Lower leg skin (tissue), 4 donors: ENCODE measurements at regions not wholly inside any gene's neighbourhood (a gene's known extent, or its start where the extent isn't known, plus 50 kb on each side); places are given as distances from the start of the nearest gene placed in this dataset.
A peak's percentile ranks its signal among the peaks of the same experiment; 100 is the strongest.

Experiments used
- DNase-seq, 2 donors: peaks; one replicate each; pipeline ENCODE4 v3.0.0-alpha.2; 2019; ENCODE audit warnings: low spot score in 2 of 2
- H3K4me3 ChIP-seq: fragments of 200-600 bp; sonication (generic); 2 replicates; pipeline ENCODE4 v1.5.1; 2017; ENCODE audit warnings: mild to moderate bottlenecking, low read depth; ENCODE audit not compliant: poor library complexity, severe bottlenecking
- POLR2A ChIP-seq, 2 donors: fragments of 450-650 bp; IDR thresholded peaks; one replicate each; pipeline ENCODE4 v1.6.1; 2016 to 2017; ENCODE audit warnings: antibody characterized with exemption in 2 of 2, mild to moderate bottlenecking in 1 of 2, moderate library complexity in 1 of 2
- WGBS, 2 donors: methylation state at CpG; one replicate each; pipeline ENCODE4 v1.1.5; 2018; 5-methylcytosine and 5-hydroxymethylcytosine counted together
- intact Hi-C: fragments of 100-400 bp; cut with DNase I; formaldehyde crosslinking; loops from one replicate; pipeline ENCODE4 v1.15.0; 2023; ENCODE audit warnings: low total_unique reads
- TF ChIP-seq, protein P1 (sequence below), 3 donors: fragments of 450-650 bp; IDR thresholded peaks; one replicate each; pipeline ENCODE4 v1.5.1; 2016; ENCODE audit warnings: antibody characterized with exemption in 3 of 3, mild to moderate bottlenecking in 3 of 3, moderate library complexity in 2 of 3

- no peak for DNase-seq
- no peak overlapping the region for H3K4me3 ChIP-seq
- 77 to 86% methylated on average over 3 of the region's 3 CpGs for WGBS, 2 donors
- no peak for TF ChIP-seq POLR2A (IDR thresholded peaks at IDR 0.05)
- TF ChIP-seq, protein P1, sequence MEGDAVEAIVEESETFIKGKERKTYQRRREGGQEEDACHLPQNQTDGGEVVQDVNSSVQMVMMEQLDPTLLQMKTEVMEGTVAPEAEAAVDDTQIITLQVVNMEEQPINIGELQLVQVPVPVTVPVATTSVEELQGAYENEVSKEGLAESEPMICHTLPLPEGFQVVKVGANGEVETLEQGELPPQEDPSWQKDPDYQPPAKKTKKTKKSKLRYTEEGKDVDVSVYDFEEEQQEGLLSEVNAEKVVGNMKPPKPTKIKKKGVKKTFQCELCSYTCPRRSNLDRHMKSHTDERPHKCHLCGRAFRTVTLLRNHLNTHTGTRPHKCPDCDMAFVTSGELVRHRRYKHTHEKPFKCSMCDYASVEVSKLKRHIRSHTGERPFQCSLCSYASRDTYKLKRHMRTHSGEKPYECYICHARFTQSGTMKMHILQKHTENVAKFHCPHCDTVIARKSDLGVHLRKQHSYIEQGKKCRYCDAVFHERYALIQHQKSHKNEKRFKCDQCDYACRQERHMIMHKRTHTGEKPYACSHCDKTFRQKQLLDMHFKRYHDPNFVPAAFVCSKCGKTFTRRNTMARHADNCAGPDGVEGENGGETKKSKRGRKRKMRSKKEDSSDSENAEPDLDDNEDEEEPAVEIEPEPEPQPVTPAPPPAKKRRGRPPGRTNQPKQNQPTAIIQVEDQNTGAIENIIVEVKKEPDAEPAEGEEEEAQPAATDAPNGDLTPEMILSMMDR (IDR thresholded peaks at IDR 0.05): no peak
- intact Hi-C loops: no loop called here
These were observed 520.1 kb downstream of the NTRK3 start for GRCh38 chr15:87736401-87736800.

DNA sequence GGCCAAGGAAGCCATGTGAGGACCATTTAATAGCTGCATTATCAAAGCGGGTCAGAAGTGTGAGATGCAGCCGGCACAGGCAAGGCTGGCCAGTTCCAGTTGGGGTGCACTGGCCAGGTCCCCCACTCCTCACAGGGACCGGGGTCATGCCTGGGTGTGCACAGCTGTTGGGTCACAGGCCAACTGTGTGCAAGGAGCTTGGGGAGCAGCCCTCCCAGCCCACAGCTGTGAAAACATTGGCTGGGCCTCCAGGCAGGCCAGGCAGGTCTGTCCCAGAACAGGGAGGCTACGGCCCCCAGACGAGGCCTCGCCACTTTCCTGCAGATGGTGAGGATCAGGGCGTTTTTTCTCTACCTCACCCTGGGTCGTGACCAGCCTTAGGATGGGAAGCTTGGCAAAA is 521.0 kb downstream of the NTRK3 start:
- TF ChIP-seq, protein P1 (IDR thresholded peaks at IDR 0.05): no peak
- no peak for TF ChIP-seq POLR2A (IDR thresholded peaks at IDR 0.05)
- no peak for DNase-seq
- WGBS, 2 donors: 76 to 80% methylated on average over 8 of the region's 8 CpGs
- H3K4me3 ChIP-seq: no peak overlapping the region
- intact Hi-C loops: no loop called here

DNA sequence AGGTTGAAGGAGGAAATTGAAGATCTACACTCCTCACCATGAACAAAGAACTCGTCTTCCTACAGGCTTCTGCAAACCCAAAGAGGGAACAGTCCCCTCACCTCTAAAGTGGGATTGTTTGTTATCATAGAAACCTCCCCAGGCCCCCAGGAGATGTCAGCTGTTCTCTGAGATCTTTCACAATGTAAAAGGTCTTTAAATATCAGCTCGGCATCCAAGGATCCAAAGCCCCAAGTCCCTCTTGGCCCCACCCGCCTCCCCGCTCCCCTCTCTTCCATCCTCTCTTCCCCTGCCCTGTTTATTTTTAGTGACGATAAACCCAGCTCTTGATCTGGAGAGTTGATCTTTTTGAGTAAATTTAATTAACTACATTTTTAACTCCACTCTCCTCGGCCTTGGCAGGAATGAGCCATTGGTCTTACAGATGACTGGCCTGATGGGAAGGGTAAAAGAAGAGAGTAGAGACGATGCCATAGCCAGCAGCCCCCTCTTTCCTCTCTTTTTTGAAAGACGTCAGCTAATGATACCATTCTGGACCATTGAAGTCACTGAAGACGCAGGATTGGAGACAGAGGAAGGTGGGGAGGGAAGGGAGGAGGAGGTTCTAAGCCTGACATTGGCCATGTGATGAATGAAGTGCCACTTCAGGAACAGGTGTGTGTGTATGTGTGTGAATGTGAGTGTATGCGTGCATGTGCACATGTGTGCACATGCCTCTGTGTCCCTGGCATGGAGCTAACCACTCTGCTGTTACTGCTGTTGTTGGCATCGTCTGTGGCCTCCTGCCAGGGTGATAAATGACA is 521.8 kb downstream of the NTRK3 start:
- no peak for TF ChIP-seq POLR2A (IDR thresholded peaks at IDR 0.05)
- TF ChIP-seq, protein P1 (IDR thresholded peaks at IDR 0.05): no peak
- intact Hi-C loops: no loop called here
- no peak overlapping the region for H3K4me3 ChIP-seq
- WGBS, 2 donors: 74 to 79% methylated on average over 11 of the region's 11 CpGs
- DNase-seq: no peak

GRCh38 chr15:87733977-87734376 is 522.6 kb downstream of the NTRK3 start:
- TF ChIP-seq, protein P1 (IDR thresholded peaks at IDR 0.05): no peak
- intact Hi-C loops: no loop called here
- 91 to 95% methylated on average over 5 of the region's 5 CpGs for WGBS, 2 donors
- no peak overlapping the region for H3K4me3 ChIP-seq
- DNase-seq: no peak

GRCh38 chr15:87733541-87733941 is 523.0 kb downstream of the NTRK3 start:
- intact Hi-C loops: no loop called here
- H3K4me3 ChIP-seq: no peak overlapping the region
- 53 to 69% methylated on average over 4 of the region's 4 CpGs for WGBS, 2 donors
- TF ChIP-seq, protein P1 (IDR thresholded peaks at IDR 0.05): no peak
- TF ChIP-seq POLR2A (IDR thresholded peaks at IDR 0.05): no peak
- DNase-seq: no peak

DNA sequence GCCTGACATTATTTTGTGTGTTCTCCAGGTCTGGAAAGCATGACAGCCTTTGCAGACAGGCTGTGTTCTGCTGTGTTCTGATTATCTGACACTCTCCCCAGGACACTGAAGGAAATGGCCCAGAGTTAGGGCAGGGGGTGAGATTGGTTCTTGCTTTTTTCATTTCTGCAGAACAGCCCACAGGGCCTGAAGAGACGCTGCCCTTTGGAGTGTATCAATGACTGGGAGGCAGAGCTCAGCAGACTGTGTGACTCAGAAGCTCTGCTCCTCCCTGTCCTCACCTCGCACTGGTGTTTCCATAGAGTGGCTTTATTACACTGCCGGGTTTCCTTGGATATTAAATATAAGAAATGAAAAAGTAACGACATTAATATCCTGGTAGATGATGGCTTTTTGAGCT is 523.6 kb downstream of the NTRK3 start:
- peak in 1 of 2 donors; percentile 12 for DNase-seq
- TF ChIP-seq, protein P1 (IDR thresholded peaks at IDR 0.05): no peak
- TF ChIP-seq POLR2A (IDR thresholded peaks at IDR 0.05): no peak
- H3K4me3 ChIP-seq: no peak overlapping the region
- WGBS, 2 donors: 73 to 80% methylated on average over 4 of the region's 4 CpGs
- intact Hi-C loops: no loop called here
